Testis (tissue), 2 donors: ENCODE measurements at regions not wholly inside any gene's neighbourhood (a gene's known extent, or its start where the extent isn't known, plus 50 kb on each side); places are given as distances from the start of the nearest gene placed in this dataset.

Experiments
- CTCF ChIP-seq, 3 experiments: fragments of 450-650 bp in 2 of 3; fragments of 200-600 bp in 1 of 3; sonication (generic) in 1 of 3; IDR thresholded peaks; one replicate each; pipeline ENCODE4 v1.5.1; 2016 to 2019; ENCODE audit warnings: antibody characterized with exemption in 3 of 3, mild to moderate bottlenecking in 2 of 3, moderate library complexity in 1 of 3
- POLR2A ChIP-seq: fragments of 450-650 bp; IDR thresholded peaks from one replicate; pipeline ENCODE4 v1.6.1; 2017; ENCODE audit warnings: antibody characterized with exemption, mild to moderate bottlenecking, moderate library complexity

GRCh38 chr13:64925727-64926126 lies 2304.4 kb downstream of the PCDH9 start:
- TF ChIP-seq POLR2A (no peak), CTCF (IDR thresholded peaks at IDR 0.05) (no peak)
